Activated naive CD4-positive, alpha-beta T cell treated with anti-CD3 and anti-CD28 coated beads, Interleukin-2, amount 50 U/mL, for 72 hours (primary cell): ENCODE measurements at regions not wholly inside any gene's neighbourhood (a gene's known extent, or its start where the extent isn't known, plus 50 kb on each side); places are given as distances from the start of the nearest gene placed in this dataset.

Experiments used
- ATAC-seq, 2 donors: fragments of 150-1000 bp; cut with Tn5 transposase; 2 replicates each; pipeline ENCODE4 v1.10.0; 2021; ENCODE audit warnings: mild to moderate bottlenecking in 2 of 2, moderate library complexity in 2 of 2
- DNase-seq, 2 donors: peaks; one replicate each; pipeline ENCODE4 v3.0.0; 2021 to 2022; ENCODE audit warnings: low spot score in 2 of 2
- H3K27ac Mint-ChIP-seq, 2 donors: one replicate each; pipeline ENCODE4 v1.8.0; 2022; ENCODE audit warnings: mild to moderate bottlenecking in 2 of 2, mixed read lengths in 2 of 2
- H3K36me3 Mint-ChIP-seq, 2 donors: one replicate each; pipeline ENCODE4 v1.8.0; 2022; ENCODE audit warnings: mixed read lengths in 2 of 2
- H3K9me3 Mint-ChIP-seq, 2 donors: one replicate each; pipeline ENCODE4 v1.8.0; 2022; ENCODE audit warnings: mixed read lengths in 2 of 2

DNA sequence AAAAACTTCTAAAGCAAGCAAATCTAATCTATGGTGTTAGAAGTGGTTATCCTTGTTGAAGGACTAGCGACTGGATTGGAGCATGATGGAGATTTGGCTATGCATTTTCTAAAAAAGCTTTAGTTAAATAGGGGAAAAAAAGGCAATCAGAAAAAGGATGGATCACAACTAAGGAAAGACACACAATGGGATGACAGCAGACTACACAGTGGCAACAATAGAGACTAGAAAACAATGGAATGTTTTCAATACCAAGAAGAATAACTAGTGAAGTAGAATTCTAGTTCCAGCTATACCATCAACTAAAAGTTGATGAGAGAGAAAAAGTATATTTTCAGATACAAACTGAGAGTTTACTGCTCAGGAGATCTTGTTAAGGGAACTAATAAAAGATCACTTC is 605.8 kb downstream of the PTPRU start:
- ATAC-seq (no peak), DNase-seq (no peak)
- Mint-ChIP-seq H3K27ac (no peak overlapping the region), H3K36me3 (no peaks in the 10 kb centered on the region), H3K9me3 (peaks cover 6 to 10% of the 10 kb centered on the region in 2 donors)

DNA sequence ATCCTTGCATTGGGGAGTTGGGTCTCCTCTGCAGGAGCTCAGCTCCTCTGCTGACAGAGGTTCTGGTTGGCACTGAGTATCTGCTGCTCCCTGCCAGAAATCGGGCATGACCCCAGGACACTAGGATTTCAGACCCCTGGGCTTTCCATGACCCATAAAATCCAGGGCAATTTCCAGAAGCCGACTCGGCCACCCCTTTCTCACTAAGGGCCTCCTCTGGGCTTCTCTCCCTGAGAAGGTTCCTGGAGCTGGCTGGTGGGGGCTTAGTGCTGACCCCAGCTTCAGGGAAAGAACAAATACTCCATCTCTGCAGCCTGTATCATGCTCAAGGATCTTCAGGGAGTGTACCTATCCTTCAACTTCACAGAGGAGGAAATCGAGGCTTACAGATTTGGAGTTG is 603.4 kb downstream of the PTPRU start:
- DNase-seq (no peak), ATAC-seq (no peak)
- Mint-ChIP-seq H3K27ac (no peak overlapping the region), H3K36me3 (no peaks in the 10 kb centered on the region), H3K9me3 (peaks cover 6 to 10% of the 10 kb centered on the region in 2 donors)

DNA sequence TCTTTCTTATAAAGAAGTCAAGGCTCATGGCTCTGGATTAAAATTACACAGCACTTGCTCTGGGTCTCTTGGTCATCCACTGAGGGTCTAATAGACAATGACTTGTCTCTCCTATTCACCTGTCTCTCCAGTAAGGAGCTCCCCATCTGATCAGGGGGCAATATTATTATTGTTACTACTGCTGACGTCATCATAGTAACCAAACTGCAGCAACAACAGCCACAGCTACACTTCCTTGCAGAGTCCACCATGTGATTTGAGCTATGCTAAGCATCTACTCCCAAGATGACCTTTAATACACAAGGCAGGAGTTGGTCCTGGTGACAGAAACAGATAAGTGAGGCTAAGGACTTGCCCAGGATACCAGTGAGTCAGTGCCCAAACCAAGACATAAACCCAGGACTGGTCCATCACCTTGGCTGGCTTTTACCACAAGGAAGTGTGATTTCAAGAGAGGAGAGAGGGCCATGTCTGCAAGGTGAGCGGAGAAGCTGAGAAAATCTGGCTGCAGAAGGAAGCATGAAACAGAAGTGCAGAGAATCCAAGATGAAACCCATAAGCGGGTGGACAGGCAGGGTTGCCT is 602.5 kb downstream of the PTPRU start:
- Mint-ChIP-seq H3K36me3 (no peaks in the 10 kb centered on the region), H3K27ac (no peak overlapping the region), H3K9me3 (peaks cover 6 to 10% of the 10 kb centered on the region in 2 donors)
- no peak for ATAC-seq
- no peak for DNase-seq

DNA sequence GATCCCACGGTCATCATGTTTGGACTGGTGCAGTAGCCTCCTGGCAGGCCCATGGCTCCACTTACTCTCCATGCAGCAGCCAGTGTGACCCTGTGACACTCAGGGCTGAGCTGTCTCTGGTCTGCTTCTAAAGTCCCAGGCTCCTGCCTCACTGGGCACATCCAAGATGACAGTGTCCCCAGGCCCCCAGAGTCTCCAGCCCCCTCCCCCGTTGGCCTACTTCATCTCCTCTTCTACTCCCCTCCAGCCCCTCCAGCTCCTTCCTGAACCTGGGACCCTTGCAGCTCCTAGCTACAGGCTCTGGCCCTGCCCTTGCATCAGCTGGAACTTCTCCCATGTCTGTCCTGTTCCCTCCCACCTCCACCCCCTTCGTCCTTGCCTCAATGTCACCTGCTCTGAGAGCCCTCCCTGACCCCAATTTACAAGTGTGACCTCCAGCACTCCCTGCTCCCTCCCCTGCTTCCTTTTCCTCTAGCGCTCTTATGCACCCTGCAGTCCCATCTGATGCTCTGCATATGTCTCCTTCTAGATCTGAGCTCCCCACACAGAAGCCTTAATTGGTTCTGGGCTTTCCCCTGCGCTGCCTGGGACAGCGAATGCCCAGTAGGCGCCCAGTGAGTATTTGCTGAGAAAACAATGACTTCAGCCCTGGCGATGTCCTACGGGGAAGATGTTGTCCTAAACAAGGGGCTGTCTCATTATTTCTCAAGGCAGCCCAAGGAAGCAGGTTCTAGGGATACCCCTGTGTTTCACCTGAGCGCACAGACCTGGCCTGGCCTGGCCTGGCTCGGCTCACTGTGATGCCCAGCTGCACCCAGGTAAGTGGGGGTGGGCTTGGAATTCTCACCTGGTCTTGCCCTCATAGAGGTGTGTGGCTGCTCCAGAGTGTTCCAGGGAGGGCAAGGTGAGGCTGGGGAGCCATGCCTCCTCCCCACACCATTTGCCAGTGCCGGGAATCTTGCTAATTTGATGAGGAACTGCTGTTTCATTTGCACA is 600.6 kb downstream of the PTPRU start:
- ATAC-seq (no peak), DNase-seq (no peak)
- no peaks in the 10 kb centered on the region for H3K36me3 Mint-ChIP-seq
- peak overlapping the region in 1 of 2 donors; percentile 51 for H3K27ac Mint-ChIP-seq
- H3K9me3 Mint-ChIP-seq: no peaks in the 10 kb centered on the region

DNA sequence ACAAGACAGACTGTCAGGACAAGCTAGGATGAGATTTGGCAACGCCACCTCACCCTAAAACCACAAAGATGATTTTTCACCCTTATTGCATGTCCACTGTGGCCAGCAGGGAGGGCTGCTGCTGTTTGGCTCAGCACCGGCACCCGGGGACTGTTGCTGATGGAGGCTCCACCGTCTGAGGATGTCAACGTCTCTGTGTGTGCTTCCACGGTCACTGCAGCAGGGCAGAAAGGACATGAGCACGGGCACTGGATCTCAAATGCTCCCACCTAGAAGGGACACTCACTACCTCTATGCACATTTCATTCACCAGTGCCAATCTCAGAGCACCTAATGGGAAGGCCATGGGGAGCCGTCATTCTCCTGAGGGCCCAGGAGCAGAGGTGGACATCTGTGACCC is 599.6 kb downstream of the PTPRU start:
- DNase-seq (no peak), ATAC-seq (no peak)
- Mint-ChIP-seq H3K27ac (no peak overlapping the region), H3K36me3 (no peaks in the 10 kb centered on the region), H3K9me3 (no peaks in the 10 kb centered on the region)

DNA sequence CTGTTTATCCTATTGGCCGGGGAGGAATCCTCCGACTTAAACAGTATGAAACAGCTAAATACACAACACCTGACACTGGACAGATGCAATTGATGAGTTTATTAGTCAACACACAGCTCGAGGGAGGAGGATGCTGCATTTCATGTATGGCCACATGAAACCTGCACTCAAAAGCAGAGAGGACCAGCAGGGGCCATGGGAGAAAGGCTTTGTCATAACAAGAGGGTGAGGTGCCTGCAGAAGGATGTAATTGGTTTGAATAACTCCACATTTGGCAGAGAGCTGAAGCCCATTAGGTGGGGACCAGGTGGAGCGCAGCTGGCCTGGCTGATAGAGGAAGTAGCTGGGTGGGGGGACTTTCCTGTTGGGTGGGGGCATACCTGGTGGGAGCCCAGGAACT is 599.1 kb downstream of the PTPRU start:
- ATAC-seq (no peak), DNase-seq (no peak)
- Mint-ChIP-seq H3K9me3 (no peaks in the 10 kb centered on the region), H3K36me3 (no peaks in the 10 kb centered on the region), H3K27ac (no peak overlapping the region)

DNA sequence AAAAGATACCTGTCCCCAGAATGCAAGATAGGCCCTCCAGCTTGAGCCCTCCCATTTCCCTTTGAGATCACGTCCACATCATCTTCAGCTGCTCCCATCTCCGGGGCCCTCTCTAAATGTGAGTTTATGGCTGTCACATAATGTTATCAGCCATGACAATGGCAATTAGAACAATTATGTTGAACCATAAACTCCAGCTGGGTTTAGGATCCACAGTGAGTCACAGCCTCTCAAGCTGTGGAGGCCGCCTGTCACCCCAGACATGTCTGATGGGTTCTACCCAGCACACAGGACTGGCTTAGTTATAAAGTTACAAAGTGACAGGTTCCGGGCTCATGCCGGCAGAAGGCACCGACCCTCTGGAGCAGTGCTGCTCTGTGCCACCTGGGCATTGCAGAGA is 597.3 kb downstream of the PTPRU start:
- Mint-ChIP-seq H3K36me3 (no peaks in the 10 kb centered on the region), H3K9me3 (no peaks in the 10 kb centered on the region), H3K27ac (no peak overlapping the region)
- DNase-seq: no peak
- ATAC-seq: no peak

DNA sequence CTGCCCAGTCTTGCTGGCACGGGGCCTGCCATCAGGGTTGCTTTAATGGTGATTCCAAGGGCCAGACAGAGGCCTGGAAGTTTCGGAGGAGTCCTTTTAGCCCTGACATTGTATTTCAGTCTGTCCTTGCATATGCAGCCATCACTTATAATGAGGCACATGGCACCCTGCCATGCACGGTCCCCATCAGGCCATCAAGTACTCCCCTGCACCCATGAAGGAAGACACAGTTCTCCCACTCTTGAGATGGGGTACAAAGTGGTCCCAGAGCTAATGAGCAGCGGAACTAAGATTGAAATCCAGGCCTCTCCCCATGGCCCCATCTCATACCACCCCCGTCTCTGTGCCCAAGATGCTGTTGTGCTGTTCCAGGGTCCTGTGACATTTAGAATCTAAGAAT is 596.6 kb downstream of the PTPRU start:
- Mint-ChIP-seq H3K9me3 (no peaks in the 10 kb centered on the region), H3K36me3 (no peaks in the 10 kb centered on the region), H3K27ac (no peak overlapping the region)
- ATAC-seq (no peak), DNase-seq (no peak)

DNA sequence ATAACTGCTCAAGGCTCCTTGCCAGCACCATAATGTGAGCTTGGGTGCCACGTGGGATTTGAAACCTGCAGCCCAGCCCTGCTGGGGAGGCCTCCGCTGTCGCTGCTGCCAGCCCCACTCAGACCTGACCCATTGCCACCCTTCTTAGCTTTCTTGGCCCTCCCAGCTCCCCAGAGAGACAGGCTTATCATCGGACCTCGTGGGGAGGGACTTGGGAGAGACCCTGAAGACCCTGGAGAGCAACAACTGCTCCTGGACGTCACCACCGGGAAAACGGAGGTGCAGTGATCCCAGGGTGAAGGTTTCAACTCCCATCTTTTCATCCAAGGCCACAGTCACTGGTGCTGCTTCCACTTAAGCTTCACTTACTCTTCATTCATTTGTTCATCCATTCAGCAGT is 596.1 kb downstream of the PTPRU start:
- H3K9me3 Mint-ChIP-seq: no peaks in the 10 kb centered on the region
- ATAC-seq (no peak), DNase-seq (no peak)
- H3K27ac Mint-ChIP-seq: no peak overlapping the region
- H3K36me3 Mint-ChIP-seq: no peaks in the 10 kb centered on the region

DNA sequence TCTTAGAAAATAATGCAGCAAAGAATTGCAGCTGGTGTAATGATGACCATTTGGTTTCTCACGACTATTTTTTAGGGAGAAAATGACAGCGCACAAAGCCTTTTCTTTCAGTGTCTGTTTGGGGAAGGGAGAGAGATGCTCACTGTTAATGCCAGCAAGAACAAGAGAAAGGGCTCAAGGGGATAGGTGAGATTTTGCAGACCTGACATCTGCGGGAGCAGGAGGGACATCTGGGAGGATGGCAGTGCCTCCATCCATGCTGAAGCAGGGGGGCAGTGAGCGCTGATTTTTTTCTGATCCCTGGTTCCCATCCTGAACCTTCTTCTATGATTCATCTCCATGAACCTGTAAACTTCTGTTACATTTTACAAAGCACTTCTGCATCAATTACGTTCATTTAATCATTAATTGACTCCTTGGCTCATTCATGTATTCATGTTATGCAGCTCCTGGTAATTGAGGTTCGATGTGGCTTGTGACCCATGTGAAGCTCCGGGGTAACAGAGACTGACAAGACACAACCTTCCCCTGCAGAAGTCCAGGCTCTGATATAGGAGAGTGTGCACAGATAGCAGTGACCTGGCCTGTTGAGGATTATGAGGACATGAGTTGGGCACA is 595.3 kb downstream of the PTPRU start:
- H3K27ac Mint-ChIP-seq: no peak overlapping the region
- H3K36me3 Mint-ChIP-seq: no peaks in the 10 kb centered on the region
- no peaks in the 10 kb centered on the region for H3K9me3 Mint-ChIP-seq
- no peak for ATAC-seq
- DNase-seq: no peak

DNA sequence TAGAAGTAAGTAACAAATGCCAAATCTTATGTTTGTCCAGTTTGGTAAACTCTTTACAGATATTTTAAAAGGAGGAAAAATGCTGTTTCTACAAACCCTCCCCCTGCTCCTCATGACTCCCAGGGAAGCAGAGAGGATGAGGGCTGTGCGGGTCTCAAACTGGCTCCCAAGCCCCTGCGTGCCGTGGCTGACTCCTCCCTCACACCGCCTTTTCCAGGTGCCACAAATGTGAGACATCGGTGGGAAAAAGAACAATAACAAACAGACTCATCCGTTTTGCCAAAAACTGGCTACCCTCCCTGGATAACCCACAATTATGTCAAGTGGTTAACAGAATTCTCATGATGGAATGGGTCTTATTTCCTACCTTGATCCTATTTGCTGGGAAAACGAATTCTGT is 594.6 kb downstream of the PTPRU start:
- no peak for DNase-seq
- H3K36me3 Mint-ChIP-seq: no peaks in the 10 kb centered on the region
- H3K9me3 Mint-ChIP-seq: no peaks in the 10 kb centered on the region
- no peak for ATAC-seq
- H3K27ac Mint-ChIP-seq: no peak overlapping the region

DNA sequence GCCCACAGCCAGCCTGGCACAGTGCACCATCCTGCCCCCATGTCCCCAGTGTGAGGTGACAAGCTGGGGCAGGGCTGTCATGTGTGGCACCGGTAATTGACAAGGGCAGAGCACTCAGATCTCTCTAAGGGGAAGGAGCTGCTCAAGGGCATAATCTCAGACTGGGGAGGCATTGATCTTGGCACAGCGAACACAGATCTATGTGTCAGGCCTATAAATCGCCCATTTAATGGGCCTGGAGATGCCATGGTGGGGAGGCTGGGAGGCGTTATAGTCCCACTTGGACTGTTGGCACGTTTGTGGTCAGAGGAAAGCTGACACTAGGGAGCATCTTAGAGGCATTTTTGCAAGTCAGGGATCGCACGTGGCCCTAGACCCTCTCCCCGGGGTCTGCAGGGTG is 594.1 kb downstream of the PTPRU start:
- Mint-ChIP-seq H3K36me3 (no peaks in the 10 kb centered on the region), H3K27ac (no peak overlapping the region), H3K9me3 (no peaks in the 10 kb centered on the region)
- ATAC-seq (no peak), DNase-seq (no peak)

DNA sequence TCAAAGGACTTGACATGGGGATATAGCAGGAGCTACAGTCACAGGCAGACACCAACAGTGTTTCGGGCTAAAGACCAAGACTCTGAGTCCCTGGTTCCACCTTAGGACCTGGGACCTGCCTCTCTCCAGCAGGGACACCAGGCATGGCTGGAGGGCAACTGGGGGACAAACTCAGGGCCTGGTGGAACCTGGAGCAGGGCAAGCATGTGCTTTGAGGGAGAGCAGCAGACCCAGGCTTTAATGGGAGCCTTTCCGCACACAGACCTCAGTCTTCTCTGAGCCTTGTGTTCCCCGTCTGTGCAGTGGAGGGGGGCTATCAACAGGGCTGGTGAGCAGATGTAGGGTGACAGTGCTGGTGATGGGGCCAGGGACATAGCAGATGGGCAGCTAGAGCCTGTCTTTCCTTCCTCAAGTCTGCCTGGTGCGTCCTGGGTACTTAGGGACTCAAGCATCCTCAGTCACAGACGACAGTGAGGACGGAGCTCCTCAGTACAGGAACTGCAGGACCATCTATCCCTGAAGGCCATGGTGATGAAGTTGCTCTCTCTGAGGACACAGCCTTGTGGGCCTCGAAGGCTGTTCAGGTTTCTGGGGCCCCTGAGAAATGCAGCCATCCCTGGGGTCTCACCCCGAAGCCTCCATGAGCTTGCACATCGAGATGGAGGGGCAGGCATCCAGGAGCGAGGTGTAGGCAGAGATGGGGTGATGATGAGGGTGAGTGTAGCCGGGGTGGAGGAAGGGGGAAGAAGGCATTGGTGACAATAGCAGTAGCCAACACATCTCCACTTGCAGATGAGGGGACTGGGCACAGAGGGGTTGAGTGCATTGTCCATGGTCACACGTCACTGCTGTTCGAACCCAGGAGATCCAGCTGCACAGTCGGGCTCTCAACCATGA is 593.4 kb downstream of the PTPRU start:
- ATAC-seq (no peak), DNase-seq (no peak)
- Mint-ChIP-seq H3K27ac (no peak overlapping the region), H3K36me3 (no peaks in the 10 kb centered on the region), H3K9me3 (no peaks in the 10 kb centered on the region)

DNA sequence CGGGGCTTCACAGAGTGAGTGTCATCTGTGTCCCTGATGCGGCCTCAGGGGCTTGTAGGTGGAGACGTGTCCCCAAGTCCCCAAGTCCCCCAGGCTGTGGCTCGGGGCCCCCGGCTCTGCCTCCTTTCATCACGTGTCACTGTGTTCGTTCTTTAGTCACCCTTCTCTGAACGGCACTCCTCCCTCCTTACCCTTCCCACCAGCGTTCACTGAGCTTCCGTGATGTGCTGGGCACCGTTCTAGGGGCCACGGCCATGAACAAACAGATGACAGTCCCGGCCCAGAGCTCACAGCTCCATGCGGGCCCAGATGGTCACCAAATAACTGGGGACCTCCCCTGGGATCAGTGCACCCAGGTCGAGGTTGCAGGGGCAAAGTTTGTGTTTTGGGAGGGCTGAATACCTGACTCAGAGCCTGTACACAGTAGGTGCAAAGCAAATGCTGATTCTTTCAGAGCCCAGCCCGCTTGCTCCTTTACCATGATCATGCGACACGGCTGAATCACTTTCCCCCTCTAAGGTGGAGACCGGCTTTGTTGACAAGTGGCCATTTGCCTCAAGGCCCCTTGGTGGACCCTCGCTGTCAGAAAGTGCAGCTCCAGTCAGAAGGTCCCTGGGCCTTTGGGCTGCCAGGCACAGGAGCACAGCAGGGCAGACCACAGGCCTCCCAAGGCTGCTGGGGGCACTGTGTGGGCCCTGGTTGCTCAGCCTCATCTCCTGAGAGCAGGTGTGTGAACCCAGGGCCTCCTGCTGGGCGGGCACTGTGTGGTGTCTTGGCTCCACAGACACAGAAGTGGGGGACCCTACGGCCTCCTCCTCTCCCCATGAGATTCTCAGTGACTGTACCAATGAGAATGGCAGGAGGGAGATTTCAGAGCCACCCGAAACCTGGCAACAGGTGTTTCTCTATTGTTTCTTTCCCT is 592.5 kb downstream of the PTPRU start:
- no peaks in the 10 kb centered on the region for H3K36me3 Mint-ChIP-seq
- no peak for DNase-seq
- H3K27ac Mint-ChIP-seq: no peak overlapping the region
- no peak for ATAC-seq
- H3K9me3 Mint-ChIP-seq: no peaks in the 10 kb centered on the region

DNA sequence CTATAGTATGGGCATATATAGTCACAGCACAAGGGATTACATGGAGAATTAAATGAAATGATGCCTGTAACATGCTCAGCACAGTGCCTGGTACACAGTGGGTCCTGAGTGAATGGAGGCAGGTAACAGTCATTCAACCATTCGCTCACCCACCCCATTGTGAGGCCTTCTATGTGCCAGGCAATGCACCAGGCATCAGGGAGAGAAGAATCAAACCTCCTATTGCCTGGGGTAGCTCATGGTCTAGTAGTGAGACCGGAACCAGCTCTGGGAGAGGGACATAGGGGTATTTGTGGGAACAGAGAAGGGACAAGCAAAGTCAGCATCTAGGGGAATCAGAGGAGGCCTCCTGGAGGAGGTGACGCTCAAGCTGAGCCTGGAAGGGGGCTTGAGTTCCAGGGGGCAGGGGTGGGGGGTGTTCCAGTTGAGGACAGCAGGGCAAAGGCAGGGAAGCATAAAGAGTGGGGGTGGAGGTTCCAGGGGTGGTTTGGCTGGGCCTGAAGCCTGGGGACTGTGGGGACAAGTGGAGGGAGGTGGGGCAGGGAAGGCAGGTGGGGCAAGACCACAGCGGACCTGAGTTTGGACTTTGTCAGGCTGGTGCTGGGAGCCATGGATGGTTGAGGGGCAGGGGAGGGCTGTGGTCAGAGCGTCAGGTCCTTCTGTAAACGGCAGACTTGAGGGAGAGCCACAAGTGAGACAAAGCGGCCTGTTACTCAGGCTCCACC is 591.6 kb downstream of the PTPRU start:
- no peaks in the 10 kb centered on the region for H3K36me3 Mint-ChIP-seq
- ATAC-seq (no peak), DNase-seq (no peak)
- no peak overlapping the region for H3K27ac Mint-ChIP-seq
- no peaks in the 10 kb centered on the region for H3K9me3 Mint-ChIP-seq
